Peyer's patch (tissue), 4 donors: ENCODE measurements at regions not wholly inside any gene's neighbourhood (a gene's known extent, or its start where the extent isn't known, plus 50 kb on each side); places are given as distances from the start of the nearest gene placed in this dataset.

Source experiments
- DNase-seq, 3 donors: peaks; one replicate each; pipeline ENCODE4 v3.0.0-alpha.2; 2017 to 2019
- H3K27ac ChIP-seq, 4 donors: fragments of 200-600 bp; sonication (generic); one replicate each; pipeline ENCODE4 v1.5.1; 2016 to 2019
- H3K27me3 ChIP-seq, 2 donors: fragments of 200-600 bp; sonication (generic); one replicate each; pipeline ENCODE4 v1.5.1; 2019
- H3K36me3 ChIP-seq, 3 donors: fragments of 200-600 bp; sonication (generic); one replicate each; pipeline ENCODE4 v1.5.1; 2016 to 2019
- H3K4me1 ChIP-seq, 4 donors: fragments of 200-600 bp; sonication (generic); one replicate each; pipeline ENCODE4 v1.5.1; 2016 to 2019
- H3K4me3 ChIP-seq, 4 donors: fragments of 200-600 bp; sonication (generic); 1 replicate in 3 of 4; 2 replicates in 1 of 4; pipeline ENCODE4 v1.5.1; 2016 to 2019; ENCODE audit warnings: mild to moderate bottlenecking in 1 of 4
- H3K9me3 ChIP-seq, 4 donors: fragments of 200-600 bp; sonication (generic); one replicate each; pipeline ENCODE4 v1.5.1; 2016 to 2019; ENCODE audit warnings: mild to moderate bottlenecking in 1 of 4
- POLR2A ChIP-seq, 2 donors: fragments of 450-650 bp; IDR thresholded peaks; one replicate each; pipeline ENCODE4 v1.5.1; 2017; ENCODE audit warnings: antibody characterized with exemption in 2 of 2, mild to moderate bottlenecking in 2 of 2, moderate library complexity in 2 of 2
- TF ChIP-seq, protein P1 (sequence below), 6 experiments: fragments of 450-650 bp in 4 of 6; fragments of 200-600 bp in 2 of 6; sonication (generic) in 1 of 6; IDR thresholded peaks; one replicate each; pipeline ENCODE4 v1.5.1; 2017 to 2019; ENCODE audit warnings: antibody characterized with exemption in 6 of 6, mild to moderate bottlenecking in 3 of 6, moderate library complexity in 1 of 6

DNA sequence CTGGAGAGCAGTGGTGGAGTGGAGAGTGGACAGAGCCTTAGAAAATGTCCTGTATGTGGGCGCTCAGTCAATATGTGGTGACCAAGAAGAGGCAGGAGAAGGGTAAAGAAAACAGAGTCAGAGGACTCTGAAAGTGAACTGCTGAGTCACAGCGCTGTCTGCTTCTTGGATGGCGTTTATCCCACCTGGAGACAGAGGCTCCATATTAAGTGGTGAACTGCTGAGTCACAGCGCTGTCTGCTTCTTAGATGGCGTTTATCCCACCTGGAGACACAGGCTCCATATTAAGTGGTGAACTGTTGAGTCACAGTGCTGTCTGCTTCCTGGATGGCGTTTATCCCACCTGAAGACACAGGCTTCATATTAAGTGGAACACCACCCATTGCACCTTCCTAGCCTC lies 119.3 kb upstream of the RALGAPA2 start:
- DNase-seq, result no peak
- Histone ChIP-seq H3K36me3 (no peaks in the 10 kb centered on the region), H3K27me3 (peaks cover 0 to 5% of the 10 kb centered on the region in 2 donors), H3K4me1 (no peaks in the 10 kb centered on the region), H3K9me3 (no peaks in the 10 kb centered on the region), H3K4me3 (no peak overlapping the region), H3K27ac (no peak overlapping the region)
- no peak for TF ChIP-seq POLR2A (IDR thresholded peaks at IDR 0.05)
- TF ChIP-seq, protein P1, sequence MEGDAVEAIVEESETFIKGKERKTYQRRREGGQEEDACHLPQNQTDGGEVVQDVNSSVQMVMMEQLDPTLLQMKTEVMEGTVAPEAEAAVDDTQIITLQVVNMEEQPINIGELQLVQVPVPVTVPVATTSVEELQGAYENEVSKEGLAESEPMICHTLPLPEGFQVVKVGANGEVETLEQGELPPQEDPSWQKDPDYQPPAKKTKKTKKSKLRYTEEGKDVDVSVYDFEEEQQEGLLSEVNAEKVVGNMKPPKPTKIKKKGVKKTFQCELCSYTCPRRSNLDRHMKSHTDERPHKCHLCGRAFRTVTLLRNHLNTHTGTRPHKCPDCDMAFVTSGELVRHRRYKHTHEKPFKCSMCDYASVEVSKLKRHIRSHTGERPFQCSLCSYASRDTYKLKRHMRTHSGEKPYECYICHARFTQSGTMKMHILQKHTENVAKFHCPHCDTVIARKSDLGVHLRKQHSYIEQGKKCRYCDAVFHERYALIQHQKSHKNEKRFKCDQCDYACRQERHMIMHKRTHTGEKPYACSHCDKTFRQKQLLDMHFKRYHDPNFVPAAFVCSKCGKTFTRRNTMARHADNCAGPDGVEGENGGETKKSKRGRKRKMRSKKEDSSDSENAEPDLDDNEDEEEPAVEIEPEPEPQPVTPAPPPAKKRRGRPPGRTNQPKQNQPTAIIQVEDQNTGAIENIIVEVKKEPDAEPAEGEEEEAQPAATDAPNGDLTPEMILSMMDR (IDR thresholded peaks at IDR 0.05), result no peak

DNA sequence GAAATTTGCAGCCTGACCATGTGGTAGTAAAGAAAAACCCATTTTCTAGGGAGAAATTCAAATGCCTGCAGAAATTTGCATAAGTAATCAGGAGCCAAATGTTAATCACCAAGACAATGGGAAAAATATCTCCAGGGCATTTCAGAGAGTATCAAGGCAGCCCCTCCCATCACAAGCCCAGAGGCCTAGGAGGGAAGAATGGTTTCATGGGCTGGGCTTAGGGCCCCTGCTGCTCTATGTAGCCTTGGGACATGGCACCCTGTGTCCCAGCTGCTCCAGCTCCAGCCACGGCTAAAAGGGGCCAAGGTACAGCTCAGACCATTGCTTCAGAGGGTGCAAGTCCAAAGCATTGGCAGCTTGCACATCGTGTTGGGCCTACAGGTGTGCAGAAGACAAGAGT lies 117.2 kb upstream of the RALGAPA2 start:
- Histone ChIP-seq H3K36me3 (no peaks in the 10 kb centered on the region), H3K27me3 (peaks cover 0 to 4% of the 10 kb centered on the region in 2 donors), H3K9me3 (no peaks in the 10 kb centered on the region), H3K27ac (no peak overlapping the region), H3K4me3 (no peak overlapping the region), H3K4me1 (peaks cover 0 to 3% (median 0%) of the 10 kb centered on the region in 4 donors)
- DNase-seq, result no peak
- no peak for TF ChIP-seq POLR2A (IDR thresholded peaks at IDR 0.05)
- TF ChIP-seq, protein P1 (IDR thresholded peaks at IDR 0.05), result no peak

DNA sequence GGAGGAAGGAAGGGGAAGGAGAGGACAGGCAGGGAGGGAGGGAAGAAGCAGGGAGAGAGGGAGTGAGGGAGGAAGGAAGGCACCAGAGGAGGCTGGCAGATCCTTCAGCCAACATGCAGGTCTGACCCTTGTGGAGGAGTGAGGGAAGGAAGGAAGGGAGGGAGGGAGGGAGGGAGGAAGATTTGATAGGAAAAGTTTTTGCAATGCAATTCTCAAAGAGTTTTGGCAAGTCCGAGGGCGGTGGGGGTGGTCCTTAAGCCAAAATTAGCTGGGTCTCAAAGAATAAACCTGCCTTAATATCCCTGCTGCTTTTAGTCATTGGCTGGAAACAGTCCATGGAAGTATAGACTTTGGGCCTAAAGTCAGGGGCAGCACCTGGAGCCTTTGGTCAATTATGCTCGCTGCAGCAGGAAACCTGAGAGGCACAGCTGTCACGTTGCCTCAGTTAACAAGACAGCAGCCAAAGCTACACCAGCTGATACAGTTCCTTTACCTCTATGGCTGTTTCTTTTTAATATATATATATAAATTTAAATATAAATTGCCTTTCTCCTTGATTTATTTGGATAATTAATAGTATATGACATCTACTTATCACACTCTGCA lies 115.7 kb upstream of the RALGAPA2 start:
- Histone ChIP-seq H3K36me3 (no peaks in the 10 kb centered on the region), H3K4me3 (no peak overlapping the region)

DNA sequence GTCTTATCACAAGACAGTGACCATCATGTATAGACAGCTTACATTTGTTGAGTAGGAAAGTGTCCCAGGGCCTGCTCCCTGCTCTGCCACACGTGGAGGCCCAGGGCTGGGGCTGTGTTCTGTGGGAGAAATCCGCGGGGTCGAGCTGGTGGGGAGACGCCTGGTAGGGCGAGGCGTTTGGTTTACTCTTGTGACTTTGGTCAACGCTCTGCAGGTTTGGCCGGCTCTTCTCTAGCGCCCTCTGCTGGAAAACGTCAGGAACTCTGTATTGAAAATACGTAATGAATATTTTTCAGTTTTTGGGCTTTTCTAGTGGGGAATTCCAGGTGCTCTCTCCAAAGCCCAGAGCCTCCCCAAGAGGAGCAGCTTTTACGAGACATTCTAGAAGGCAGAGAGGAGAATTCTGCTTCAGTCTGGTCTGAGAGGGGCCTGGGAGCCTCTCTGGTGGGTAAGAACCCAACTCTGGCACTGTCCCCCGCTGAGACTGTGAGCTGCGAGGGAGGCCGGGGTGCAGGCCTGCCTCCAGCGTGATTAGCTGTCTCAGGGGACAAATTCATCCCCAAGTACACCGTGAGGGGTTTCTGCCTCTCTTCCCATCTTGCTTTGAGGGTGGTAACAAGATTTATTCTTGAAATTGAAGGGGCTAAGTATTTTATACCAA lies 112.6 kb upstream of the RALGAPA2 start:
- Histone ChIP-seq H3K4me3 (no peak overlapping the region), H3K9me3 (no peaks in the 10 kb centered on the region), H3K4me1 (peaks cover 0 to 4% (median 0%) of the 10 kb centered on the region in 4 donors), H3K36me3 (no peaks in the 10 kb centered on the region), H3K27ac (no peak overlapping the region), H3K27me3 (peaks cover 0 to 4% of the 10 kb centered on the region in 2 donors)
- peak; percentile 18 to 67 (median 66) for DNase-seq
- TF ChIP-seq POLR2A (IDR thresholded peaks at IDR 0.05), result no peak
- TF ChIP-seq, protein P1 (IDR thresholded peaks at IDR 0.05), result peak; percentile 5 to 81 (median 70)

More for the DNA sequence above, 115.7 kb upstream of the RALGAPA2 start:
- H3K27ac ChIP-seq, result no peak overlapping the region
- DNase-seq, result no peak
- peaks cover 0 to 4% of the 10 kb centered on the region in 2 donors for H3K27me3 ChIP-seq
- H3K4me1 ChIP-seq, result peaks cover 0 to 4% (median 0%) of the 10 kb centered on the region in 4 donors
- no peak for TF ChIP-seq POLR2A (IDR thresholded peaks at IDR 0.05)
- TF ChIP-seq, protein P1 (IDR thresholded peaks at IDR 0.05), result no peak
- no peaks in the 10 kb centered on the region for H3K9me3 ChIP-seq

DNA sequence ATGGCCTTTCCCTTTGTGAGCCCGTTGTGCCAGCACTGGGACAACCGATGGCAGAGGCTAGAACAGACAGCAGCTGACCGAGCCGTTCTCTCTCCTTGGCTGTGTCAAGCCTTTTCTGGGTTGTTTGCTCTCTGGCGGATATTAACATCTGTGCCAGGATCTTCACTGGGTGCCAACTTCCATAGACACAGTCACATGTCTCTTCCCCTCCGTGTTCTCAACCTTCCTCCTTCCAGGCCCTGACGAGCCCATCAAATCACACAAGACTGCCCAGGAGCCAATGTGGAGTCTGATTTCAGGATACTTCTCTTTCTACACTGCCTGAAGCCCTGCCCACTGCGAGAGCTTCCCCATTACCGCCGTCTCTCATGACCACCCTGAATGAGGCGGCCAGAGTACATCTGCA lies 111.0 kb upstream of the RALGAPA2 start:
- TF ChIP-seq, protein P1 (IDR thresholded peaks at IDR 0.05), result no peak
- no peak for TF ChIP-seq POLR2A (IDR thresholded peaks at IDR 0.05)
- Histone ChIP-seq H3K4me1 (peaks cover 0 to 4% (median 0%) of the 10 kb centered on the region in 4 donors), H3K9me3 (no peaks in the 10 kb centered on the region), H3K27ac (no peak overlapping the region), H3K36me3 (no peaks in the 10 kb centered on the region), H3K4me3 (no peak overlapping the region), H3K27me3 (peaks cover 0 to 4% of the 10 kb centered on the region in 2 donors)
- DNase-seq, result no peak
